Ishikawa (cell line): ENCODE measurements at regions not wholly inside any gene's neighbourhood (a gene's known extent, or its start where the extent isn't known, plus 50 kb on each side); places are given as distances from the start of the nearest gene placed in this dataset.

ENCODE experiments used
- CEBPB ChIP-seq: IDR thresholded peaks from 2 replicates; pipeline ENCODE4 v1.6.1; 2012
- CREB1 ChIP-seq: IDR thresholded peaks from 2 replicates; pipeline ENCODE4 v1.6.1; 2012; ENCODE audit warnings: low read depth
- EGR1 ChIP-seq: IDR thresholded peaks from 2 replicates; pipeline ENCODE4 v1.6.1; 2012
- EP300 ChIP-seq: IDR thresholded peaks from 2 replicates; pipeline ENCODE4 v1.6.1; 2012; ENCODE audit warnings: borderline replicate concordance
- FOXM1 ChIP-seq: IDR thresholded peaks from 2 replicates; pipeline ENCODE4 v1.6.1; 2012; ENCODE audit warnings: low read depth, borderline replicate concordance
- MAX ChIP-seq: IDR thresholded peaks from 2 replicates; pipeline ENCODE4 v1.6.1; 2012
- NFIC ChIP-seq: IDR thresholded peaks from 2 replicates; pipeline ENCODE4 v1.6.1; 2012
- RAD21 ChIP-seq: IDR thresholded peaks from 2 replicates; pipeline ENCODE4 v1.6.1; 2012; ENCODE audit warnings: low read depth
- REST ChIP-seq: IDR thresholded peaks from 2 replicates; pipeline ENCODE4 v1.6.1; 2012; ENCODE audit warnings: low read depth, mild to moderate bottlenecking
- TAF1 ChIP-seq: IDR thresholded peaks from 2 replicates; pipeline ENCODE4 v1.6.1; 2012; ENCODE audit warnings: low read depth, mild to moderate bottlenecking
- TCF12 ChIP-seq: IDR thresholded peaks from 2 replicates; pipeline ENCODE4 v1.6.1; 2012; ENCODE audit warnings: low read depth
- TEAD4 ChIP-seq: IDR thresholded peaks from 2 replicates; pipeline ENCODE4 v1.6.1; 2012
- YY1 ChIP-seq: IDR thresholded peaks from 2 replicates; pipeline ENCODE4 v1.6.1; 2012; ENCODE audit warnings: low read depth
- ZBTB7A ChIP-seq: IDR thresholded peaks from 2 replicates; pipeline ENCODE4 v1.6.1; 2012; ENCODE audit warnings: low read depth
- TF ChIP-seq, protein P1 (sequence below): IDR thresholded peaks from 2 replicates; pipeline ENCODE4 v1.6.1; 2012

DNA sequence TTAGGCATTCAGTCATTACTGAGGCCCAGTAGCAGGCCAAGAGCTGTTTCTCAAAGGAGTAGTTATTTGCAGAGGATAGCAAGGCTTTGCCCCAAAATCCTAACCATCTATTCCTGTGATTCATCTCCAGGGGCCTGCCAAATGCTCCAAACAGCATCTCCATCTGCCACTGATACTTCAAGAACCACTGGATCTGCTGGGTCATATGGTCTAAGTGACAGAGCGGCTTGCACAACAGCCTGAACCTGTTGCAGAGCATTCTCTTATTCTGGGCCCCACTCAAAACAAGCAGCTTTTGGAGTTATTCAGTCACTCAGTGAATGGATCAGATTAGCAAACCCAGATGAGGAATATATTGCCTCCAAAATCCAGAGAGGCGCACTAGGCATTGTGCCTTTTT lies 68.8 kb upstream of the ALDH1A3 start:
- no peak for TF ChIP-seq CREB1
- no peak for TF ChIP-seq EP300
- no peak for TF ChIP-seq REST
- TF ChIP-seq CEBPB = no peak
- no peak for TF ChIP-seq TCF12
- TF ChIP-seq NFIC = no peak
- TF ChIP-seq ZBTB7A = no peak
- TF ChIP-seq RAD21 = no peak
- TF ChIP-seq FOXM1 = no peak
- no peak for TF ChIP-seq MAX
- TF ChIP-seq YY1 = no peak
- no peak for TF ChIP-seq TAF1

DNA sequence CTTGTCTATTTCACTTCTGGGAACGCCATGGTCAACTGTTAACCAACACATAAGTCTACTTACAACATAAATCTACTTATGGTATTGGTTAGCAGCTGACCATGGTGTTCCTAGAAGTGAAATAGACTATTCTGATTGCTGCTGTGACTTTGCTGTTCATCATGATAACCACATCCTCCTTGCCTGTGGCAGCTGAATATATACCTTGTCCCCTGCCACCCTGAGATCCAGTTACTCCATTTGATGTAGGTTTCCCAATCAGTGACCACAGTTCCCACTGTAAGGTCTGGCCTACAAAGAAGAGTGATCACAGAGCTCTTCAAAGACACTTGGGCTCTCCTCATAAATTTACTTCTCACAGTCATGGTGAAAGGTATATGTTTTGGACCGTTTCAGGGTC lies 66.8 kb upstream of the ALDH1A3 start:
- TF ChIP-seq EP300 (no peak), MAX (no peak), YY1 (no peak), CEBPB (no peak), FOXM1 (no peak), EGR1 (no peak), REST (no peak)

DNA sequence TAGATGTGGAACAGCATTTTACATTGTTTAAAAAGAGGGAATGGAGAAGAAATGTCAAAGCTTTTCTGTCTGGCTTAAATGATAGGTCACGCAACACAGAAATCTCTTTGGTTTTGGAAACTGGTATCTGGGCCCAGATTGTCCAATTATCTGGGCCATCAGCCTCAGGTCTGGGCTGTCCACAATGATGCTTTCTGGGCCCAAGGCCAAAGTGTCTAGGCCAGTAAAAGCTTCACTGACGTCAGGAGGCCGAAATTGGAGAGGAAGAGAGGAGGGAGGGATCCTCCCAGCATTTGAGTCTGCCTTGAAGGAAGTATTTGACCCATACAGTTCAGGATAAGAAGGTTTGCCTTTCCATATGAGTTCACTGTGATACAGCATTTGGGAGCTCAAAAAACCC lies 60.7 kb upstream of the ALDH1A3 start:
- TF ChIP-seq REST = no peak
- TF ChIP-seq TEAD4 = no peak
- no peak for TF ChIP-seq RAD21
- no peak for TF ChIP-seq CREB1
- TF ChIP-seq, protein P1, sequence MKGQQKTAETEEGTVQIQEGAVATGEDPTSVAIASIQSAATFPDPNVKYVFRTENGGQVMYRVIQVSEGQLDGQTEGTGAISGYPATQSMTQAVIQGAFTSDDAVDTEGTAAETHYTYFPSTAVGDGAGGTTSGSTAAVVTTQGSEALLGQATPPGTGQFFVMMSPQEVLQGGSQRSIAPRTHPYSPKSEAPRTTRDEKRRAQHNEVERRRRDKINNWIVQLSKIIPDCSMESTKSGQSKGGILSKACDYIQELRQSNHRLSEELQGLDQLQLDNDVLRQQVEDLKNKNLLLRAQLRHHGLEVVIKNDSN = no peak
- TF ChIP-seq CEBPB = no peak
- TF ChIP-seq MAX = no peak
- no peak for TF ChIP-seq EGR1
- TF ChIP-seq FOXM1 = no peak
- no peak for TF ChIP-seq ZBTB7A
- TF ChIP-seq YY1 = no peak
- no peak for TF ChIP-seq EP300
- no peak for TF ChIP-seq TCF12
- TF ChIP-seq TAF1 = no peak
- no peak for TF ChIP-seq NFIC

- no peak for TF ChIP-seq ZBTB7A
- TF ChIP-seq TCF12 = no peak
- TF ChIP-seq EP300 = no peak
- TF ChIP-seq MAX = no peak
- TF ChIP-seq, protein P1 = no peak
- TF ChIP-seq EGR1 = no peak
- TF ChIP-seq NFIC = no peak
- no peak for TF ChIP-seq YY1
- no peak for TF ChIP-seq RAD21
- TF ChIP-seq FOXM1 = no peak
Observed at GRCh38 chr15:100820528-100820927, 59.1 kb upstream of the ALDH1A3 start.
